Liver (tissue), 8 donors: ENCODE measurements at regions not wholly inside any gene's neighbourhood (a gene's known extent, or its start where the extent isn't known, plus 50 kb on each side); places are given as distances from the start of the nearest gene placed in this dataset.

Source experiments
- DNase-seq: peaks from one replicate; pipeline ENCODE4 v3.0.0-alpha.2; 2017; ENCODE audit warnings: low spot score
- H3K27ac ChIP-seq, 2 donors: one replicate each; pipeline ENCODE4 v1.7.0; 2013; ENCODE audit warnings: inconsistent platforms in 2 of 2, low read length in 2 of 2, control low read depth in 1 of 2, low read depth in 1 of 2, mild to moderate bottlenecking in 1 of 2
- H3K27me3 ChIP-seq, 4 donors: one replicate each; pipeline versions ENCODE4 v1.6.1 to v1.7.0; 2013; ENCODE audit warnings: low read length in 3 of 4, inconsistent platforms in 1 of 4, mild to moderate bottlenecking in 1 of 4, moderate library complexity in 1 of 4; ENCODE audit not compliant: control insufficient read depth in 4 of 4, insufficient read depth in 4 of 4
- H3K36me3 ChIP-seq, 4 donors: one replicate each; pipeline versions ENCODE4 v1.6.1 to v1.7.0; 2013; ENCODE audit warnings: low read length in 3 of 4, mild to moderate bottlenecking in 3 of 4, low read depth in 1 of 4, moderate library complexity in 1 of 4; ENCODE audit not compliant: control insufficient read depth in 4 of 4, insufficient read depth in 3 of 4
- H3K4me1 ChIP-seq, 4 donors: one replicate each; pipeline versions ENCODE4 v1.6.1 to v1.7.0; 2013; ENCODE audit warnings: low read length in 3 of 4, mild to moderate bottlenecking in 3 of 4, moderate library complexity in 1 of 4; ENCODE audit not compliant: control insufficient read depth in 4 of 4, insufficient read depth in 4 of 4
- H3K4me3 ChIP-seq, 3 donors: one replicate each; pipeline versions ENCODE4 v1.6.1 to v1.7.0; 2013; ENCODE audit warnings: low read length in 3 of 3, control low read depth in 1 of 3, low read depth in 1 of 3, mild to moderate bottlenecking in 1 of 3
- H3K9ac ChIP-seq, 2 donors: one replicate each; pipeline ENCODE4 v1.7.0; 2013; ENCODE audit warnings: low read length in 2 of 2, mild to moderate bottlenecking in 2 of 2, moderate library complexity in 2 of 2, control low read depth in 1 of 2, low read depth in 1 of 2
- H3K9me3 ChIP-seq, 4 donors: one replicate each; pipeline versions ENCODE4 v1.6.1 to v1.7.0; 2013; ENCODE audit warnings: low read length in 3 of 4; ENCODE audit not compliant: control insufficient read depth in 4 of 4
- CTCF ChIP-seq: fragments of 150-350 bp; IDR thresholded peaks from 2 replicates; pipeline ENCODE4 v1.5.1; 2017; ENCODE audit warnings: improper control_type of control experiment, low read depth, low read length; ENCODE audit not compliant: missing input control
- EGR1 ChIP-seq, 2 donors: IDR thresholded peaks; 2 replicates each; pipeline ENCODE4 v1.6.1; 2016 to 2018; ENCODE audit warnings: antibody characterized with exemption in 2 of 2, low read depth in 2 of 2
- FOXA2 ChIP-seq: IDR thresholded peaks from 2 replicates; pipeline ENCODE4 v1.6.1; 2016; ENCODE audit warnings: antibody characterized with exemption
- GABPA ChIP-seq, 2 donors: IDR thresholded peaks in 1 of 2; conservative IDR thresholded peaks in 1 of 2; 2 replicates each; pipeline ENCODE4 v1.6.1; 2016; ENCODE audit warnings: antibody characterized with exemption in 2 of 2, mild to moderate bottlenecking in 1 of 2, moderate library complexity in 1 of 2
- HNF4A ChIP-seq, 2 donors: conservative IDR thresholded peaks; 2 replicates each; pipeline ENCODE4 v1.6.1; 2016; ENCODE audit warnings: antibody characterized with exemption in 2 of 2, mild to moderate bottlenecking in 2 of 2
- HNF4G ChIP-seq: IDR thresholded peaks from 2 replicates; pipeline ENCODE4 v1.6.1; 2016; ENCODE audit warnings: antibody characterized with exemption
- RAD21 ChIP-seq, 2 donors: IDR thresholded peaks; 2 replicates each; pipeline ENCODE4 v1.6.1; 2016; ENCODE audit warnings: antibody characterized with exemption in 2 of 2, mild to moderate bottlenecking in 2 of 2
- REST ChIP-seq: IDR thresholded peaks from 2 replicates; pipeline ENCODE4 v1.6.1; 2016; ENCODE audit warnings: antibody characterized with exemption, mild to moderate bottlenecking
- RXRA ChIP-seq, 2 donors: IDR thresholded peaks; 2 replicates each; pipeline ENCODE4 v1.6.1; 2017 to 2018; ENCODE audit warnings: antibody characterized with exemption in 2 of 2, mild to moderate bottlenecking in 1 of 2
- SP1 ChIP-seq: IDR thresholded peaks from 2 replicates; pipeline ENCODE4 v1.6.1; 2018; ENCODE audit warnings: antibody characterized with exemption, mild to moderate bottlenecking
- TAF1 ChIP-seq: conservative IDR thresholded peaks from 2 replicates; pipeline ENCODE4 v1.6.1; 2016; ENCODE audit warnings: antibody characterized with exemption, mild to moderate bottlenecking
- WGBS: extraction: QIAGEN DNeasy Blood & Tissue Kit; methylation state at CpG from one replicate; pipeline ENCODE4 v1.1.7; 2013; 5-methylcytosine and 5-hydroxymethylcytosine counted together
- TF ChIP-seq, protein P1 (sequence below): IDR thresholded peaks from 2 replicates; pipeline ENCODE4 v1.6.1; 2016; ENCODE audit warnings: antibody characterized with exemption
- donor health status: healthy.
- donor health status: healthy.
- donor health status: healthy.
- donor health status: healthy.
- donor health status: healthy.

GRCh38 chr13:111484959-111485358 is 164.5 kb downstream of the TEX29 start:
- TF ChIP-seq EGR1 (IDR thresholded peaks at IDR 0.05; ENCODE audit: low read depth in 2 of 2) (no peak), HNF4G (no peak), HNF4A (conservative IDR thresholded peaks at IDR 0.05) (no peak), FOXA2 (no peak), CTCF (no peak), REST (no peak), SP1 (no peak), RAD21 (IDR thresholded peaks at IDR 0.05) (no peak), TAF1 (no peak), RXRA (IDR thresholded peaks at IDR 0.05) (no peak), GABPA (IDR thresholded peaks at IDR 0.05 in 1 of 2, conservative IDR thresholded peaks at IDR 0.05 in 1 of 2) (no peak)
- TF ChIP-seq, protein P1, sequence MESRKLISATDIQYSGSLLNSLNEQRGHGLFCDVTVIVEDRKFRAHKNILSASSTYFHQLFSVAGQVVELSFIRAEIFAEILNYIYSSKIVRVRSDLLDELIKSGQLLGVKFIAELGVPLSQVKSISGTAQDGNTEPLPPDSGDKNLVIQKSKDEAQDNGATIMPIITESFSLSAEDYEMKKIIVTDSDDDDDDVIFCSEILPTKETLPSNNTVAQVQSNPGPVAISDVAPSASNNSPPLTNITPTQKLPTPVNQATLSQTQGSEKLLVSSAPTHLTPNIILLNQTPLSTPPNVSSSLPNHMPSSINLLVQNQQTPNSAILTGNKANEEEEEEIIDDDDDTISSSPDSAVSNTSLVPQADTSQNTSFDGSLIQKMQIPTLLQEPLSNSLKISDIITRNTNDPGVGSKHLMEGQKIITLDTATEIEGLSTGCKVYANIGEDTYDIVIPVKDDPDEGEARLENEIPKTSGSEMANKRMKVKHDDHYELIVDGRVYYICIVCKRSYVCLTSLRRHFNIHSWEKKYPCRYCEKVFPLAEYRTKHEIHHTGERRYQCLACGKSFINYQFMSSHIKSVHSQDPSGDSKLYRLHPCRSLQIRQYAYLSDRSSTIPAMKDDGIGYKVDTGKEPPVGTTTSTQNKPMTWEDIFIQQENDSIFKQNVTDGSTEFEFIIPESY = no peak
- Histone ChIP-seq H3K27ac (no peak overlapping the region), H3K36me3 (no peaks in the 10 kb centered on the region), H3K4me3 (no peak overlapping the region), H3K9me3 (peaks cover 6 to 16% (median 10%) of the 10 kb centered on the region in 4 donors), H3K9ac (no peak overlapping the region), H3K27me3 (peaks cover 0 to 4% (median 0%) of the 10 kb centered on the region in 4 donors), H3K4me1 (no peaks in the 10 kb centered on the region)
- WGBS = 90% methylated on average over 7 of the region's 7 CpGs
- no peak for DNase-seq

DNA sequence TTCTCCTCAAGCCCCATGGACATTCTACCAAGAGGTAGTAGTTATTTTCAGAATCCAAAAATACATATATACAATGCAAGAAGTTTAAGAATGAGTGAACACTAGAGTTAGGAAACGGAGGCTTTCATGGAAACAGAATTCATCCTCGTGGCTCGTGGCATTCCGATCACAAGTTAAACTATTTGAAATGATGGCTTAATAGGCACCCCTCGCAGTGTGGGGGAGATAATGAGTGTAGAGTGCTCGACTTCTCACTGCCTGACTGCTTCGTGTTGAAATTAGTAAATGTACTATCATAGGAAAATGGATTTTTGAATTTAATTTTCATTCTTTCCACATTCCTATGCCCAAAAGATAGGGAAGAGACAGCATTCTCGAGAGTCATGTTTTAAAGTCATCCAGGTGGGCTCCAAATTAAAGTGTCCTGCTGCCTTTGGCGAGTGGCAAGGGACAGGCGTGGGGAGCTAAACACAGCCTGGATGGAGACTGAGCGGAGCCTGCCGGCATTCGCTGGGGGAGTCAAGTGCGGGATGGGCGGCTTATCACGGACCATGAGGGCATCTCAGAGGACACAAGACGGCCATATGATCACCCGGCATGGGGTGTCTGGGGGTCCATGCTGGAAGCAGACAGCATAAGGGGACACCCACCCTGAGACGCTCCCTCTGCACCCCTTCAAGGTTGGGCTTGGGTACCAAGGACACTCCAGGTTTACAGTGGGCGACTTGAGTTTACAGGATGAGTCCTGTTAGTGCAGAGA is 165.2 kb downstream of the TEX29 start:
- H3K27ac ChIP-seq = no peak overlapping the region
- TF ChIP-seq, protein P1 = no peak
- no peak for TF ChIP-seq FOXA2
- DNase-seq = no peak
- no peak overlapping the region for H3K4me3 ChIP-seq
- H3K36me3 ChIP-seq = no peaks in the 10 kb centered on the region
- no peaks in the 10 kb centered on the region for H3K4me1 ChIP-seq
- H3K27me3 ChIP-seq = peaks cover 0 to 4% (median 0%) of the 10 kb centered on the region in 4 donors
- no peak overlapping the region for H3K9ac ChIP-seq
- peaks cover 6 to 16% (median 10%) of the 10 kb centered on the region in 4 donors for H3K9me3 ChIP-seq
- WGBS = 81% methylated on average over 20 of the region's 20 CpGs
